Kidney glomerular epithelial cell (primary cell): ENCODE measurements at regions not wholly inside any gene's neighbourhood (a gene's known extent, or its start where the extent isn't known, plus 50 kb on each side); places are given as distances from the start of the nearest gene placed in this dataset.

Source experiments
- DNase-seq: peaks from one replicate; lab custom pipeline; 2025; lab: John Stamatoyannopoulos, UW

- DNase-seq = peak; percentile 89
Observed at GRCh38 chr7:113710310-113711096, 208.3 kb downstream of the PPP1R3A start.

- no peak for DNase-seq
Observed at GRCh38 chr7:113705439-113705838, 213.4 kb downstream of the PPP1R3A start.

GRCh38 chr7:113698556-113699220, 220.1 kb downstream of the PPP1R3A start:
- peak; percentile 11 for DNase-seq

- no peak for DNase-seq
Observed at GRCh38 chr7:113694149-113694548, 224.7 kb downstream of the PPP1R3A start.

- no peak for DNase-seq
Observed at GRCh38 chr7:113684165-113684564, 234.6 kb downstream of the PPP1R3A start.

- DNase-seq = no peak
Observed at GRCh38 chr7:113677811-113678210, 241.0 kb downstream of the PPP1R3A start.

GRCh38 chr7:113664867-113665266, 253.9 kb downstream of the PPP1R3A start:
- DNase-seq = no peak

- no peak for DNase-seq
Observed at GRCh38 chr7:113659416-113659815, 259.4 kb downstream of the PPP1R3A start.

- no peak for DNase-seq
Observed at GRCh38 chr7:113657603-113658002, 261.2 kb downstream of the PPP1R3A start.

- DNase-seq = peak; percentile 24
Observed at GRCh38 chr7:113652501-113652900, 266.3 kb downstream of the PPP1R3A start.

GRCh38 chr7:113649556-113649955, 269.3 kb downstream of the PPP1R3A start:
- DNase-seq = no peak

- DNase-seq = no peak
Observed at GRCh38 chr7:113639221-113639620, 279.6 kb downstream of the PPP1R3A start.

- DNase-seq = no peak
Observed at GRCh38 chr7:113636727-113637421, 281.9 kb downstream of the PPP1R3A start.

- DNase-seq = no peak
Observed at GRCh38 chr7:113635492-113635891, 283.3 kb downstream of the PPP1R3A start.

- DNase-seq = no peak
Observed at GRCh38 chr7:113633073-113633472, 285.7 kb downstream of the PPP1R3A start.

- no peak for DNase-seq
Observed at GRCh38 chr7:113628948-113629847, 289.6 kb downstream of the PPP1R3A start.

GRCh38 chr7:113625494-113626102, 293.2 kb downstream of the PPP1R3A start:
- no peak for DNase-seq

GRCh38 chr7:113622796-113623195, 296.0 kb downstream of the PPP1R3A start:
- no peak for DNase-seq

- no peak for DNase-seq
Observed at GRCh38 chr7:113610572-113610971, 308.2 kb downstream of the PPP1R3A start.

- DNase-seq = no peak
Observed at GRCh38 chr7:113608782-113609181, 310.0 kb downstream of the PPP1R3A start.

GRCh38 chr7:113606325-113606724, 312.5 kb downstream of the PPP1R3A start:
- DNase-seq = no peak
